ENCODE measurements at regions not wholly inside any gene's neighbourhood (a gene's known extent, or its start where the extent isn't known, plus 50 kb on each side); places are given as distances from the start of the nearest gene placed in this dataset.

- TF ChIP-seq REST (IDR thresholded peaks at IDR 0.05; ENCODE audit: unreplicated experiment), result no peak
- no peak for TF ChIP-seq EZH2 (IDR thresholded peaks at IDR 0.05; ENCODE audit: low read depth, unreplicated experiment)
- no peak for TF ChIP-seq EZH2phosphoT487 (IDR thresholded peaks at IDR 0.05; ENCODE audit: unreplicated experiment)
- TF ChIP-seq CTCF (conservative IDR thresholded peaks at IDR 0.05; ENCODE audit: low read depth in 2 of 2), result no peak
- no peak for TF ChIP-seq ETS1 (IDR thresholded peaks at IDR 0.05)
- TF ChIP-seq ZNF114 (CRISPR knock-in tag; IDR thresholded peaks at IDR 0.05), result no peak
- no peak for TF ChIP-seq ZNF331 (CRISPR knock-in tag; IDR thresholded peaks at IDR 0.05; ENCODE audit: low read depth)
These were observed 187.7 kb downstream of the INHBB start (continued) for GRCh38 chr2:120533625-120534024.

- ATAC-seq (no peak), DNase-seq (ENCODE audit: low spot score) (no peak)
- no peaks in the 10 kb centered on the region for H3F3A ChIP-seq (replicated peaks; ENCODE audit: low read depth)
- Mint-ChIP-seq H3K27me3 (ENCODE audit: insufficient read depth, low read depth, poor library complexity) (peaks cover 9% of the 10 kb centered on the region), H3K4me1 (no peaks in the 10 kb centered on the region), H3K36me3 (ENCODE audit: low read depth) (no peaks in the 10 kb centered on the region), H3K27ac (no peak overlapping the region), H3K9me3 (peaks cover 11% of the 10 kb centered on the region), H3K4me3 (no peak overlapping the region)
- no peak overlapping the region for H3K4me3 ChIP-seq
- no peak overlapping the region for H3K4me2 ChIP-seq
- H3K9me2 ChIP-seq (ENCODE audit: insufficient read depth), result no peaks in the 10 kb centered on the region
- no peaks in the 10 kb centered on the region for H3K4me1 ChIP-seq (ENCODE audit: insufficient read depth)
- H3K27ac ChIP-seq (ENCODE audit: low read depth), result no peak overlapping the region
- H4K20me1 ChIP-seq (replicated peaks; ENCODE audit: insufficient read depth), result no peaks in the 10 kb centered on the region
- H3K79me2 ChIP-seq (replicated peaks; ENCODE audit: insufficient read depth), result no peaks in the 10 kb centered on the region
- H3K36me3 ChIP-seq (ENCODE audit: insufficient read depth), result no peaks in the 10 kb centered on the region
- H3K27me3 ChIP-seq (ENCODE audit: insufficient read depth), result no peaks in the 10 kb centered on the region
- no peak overlapping the region for H2AFZ ChIP-seq
- TF ChIP-seq CREB1 (CRISPR knock-in tag; IDR thresholded peaks at IDR 0.05; ENCODE audit: low read depth) (no peak), EZH2 (IDR thresholded peaks at IDR 0.05; ENCODE audit: low read depth, unreplicated experiment) (no peak), EZH2phosphoT487 (IDR thresholded peaks at IDR 0.05; ENCODE audit: unreplicated experiment) (no peak), CTCF (conservative IDR thresholded peaks at IDR 0.05; ENCODE audit: low read depth in 2 of 2) (no peak), NANOG (IDR thresholded peaks at IDR 0.05; ENCODE audit: borderline replicate concordance) (no peak), REST (IDR thresholded peaks at IDR 0.05; ENCODE audit: unreplicated experiment) (no peak), JUNB (IDR thresholded peaks at IDR 0.05; ENCODE audit: unreplicated experiment) (no peak), POLR2AphosphoS5 (IDR thresholded peaks at IDR 0.05; ENCODE audit: low read depth) (no peak), STAT1 (IDR thresholded peaks at IDR 0.05; ENCODE audit: unreplicated experiment) (no peak), ETS1 (IDR thresholded peaks at IDR 0.05) (no peak)
These were observed 188.5 kb downstream of the INHBB start for GRCh38 chr2:120534457-120534856.
